ENCODE measurements at regions not wholly inside any gene's neighbourhood (a gene's known extent, or its start where the extent isn't known, plus 50 kb on each side); places are given as distances from the start of the nearest gene placed in this dataset.

DNA sequence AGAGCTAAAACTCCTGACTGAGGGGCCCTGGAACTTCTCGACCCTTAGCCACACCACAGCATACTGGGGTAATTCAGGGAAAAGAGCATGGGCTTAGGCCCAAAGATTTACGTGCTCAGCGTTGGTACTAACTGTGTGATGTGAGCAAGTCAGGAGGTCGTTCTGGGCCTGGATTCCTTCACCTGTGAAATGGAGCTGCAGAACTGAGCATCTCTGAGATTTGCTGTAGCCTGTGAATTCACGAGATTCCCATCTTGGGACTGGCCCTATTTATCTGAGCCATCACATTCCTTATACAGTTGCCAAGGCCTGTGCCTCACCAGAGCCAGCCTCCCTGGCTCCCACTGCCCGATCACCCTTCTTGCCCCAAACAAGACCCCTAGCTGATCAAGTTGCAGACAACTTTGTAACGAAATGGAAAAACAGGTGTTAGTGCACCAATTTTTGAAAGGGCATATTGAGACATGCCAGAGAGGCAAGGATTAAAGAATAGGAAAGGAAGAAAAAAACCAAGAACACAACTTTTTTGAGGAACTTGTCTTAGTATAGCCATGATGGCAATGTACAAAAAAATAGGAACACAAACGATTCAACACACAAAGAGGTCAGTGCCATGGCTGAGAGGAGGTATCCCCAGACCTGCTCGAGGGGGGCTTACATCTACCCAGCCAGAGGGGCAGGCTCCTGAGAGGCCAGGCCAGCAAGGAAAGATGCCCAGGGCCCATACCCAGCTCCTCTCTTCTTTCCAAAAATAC, 323.0 kb upstream of the JARID2 start:
- Mint-ChIP-seq H3K27ac (ENCODE audit: unreplicated experiment) (no peak overlapping the region), H3K4me1 (ENCODE audit: unreplicated experiment) (peaks cover 13% of the 10 kb centered on the region), H3K4me3 (ENCODE audit: unreplicated experiment) (no peak overlapping the region), H3K27me3 (ENCODE audit: unreplicated experiment) (peaks cover 7% of the 10 kb centered on the region), H3K9me3 (ENCODE audit: unreplicated experiment) (no peaks in the 10 kb centered on the region), H3K36me3 (ENCODE audit: unreplicated experiment) (no peaks in the 10 kb centered on the region)
- TF ChIP-seq, protein P1, sequence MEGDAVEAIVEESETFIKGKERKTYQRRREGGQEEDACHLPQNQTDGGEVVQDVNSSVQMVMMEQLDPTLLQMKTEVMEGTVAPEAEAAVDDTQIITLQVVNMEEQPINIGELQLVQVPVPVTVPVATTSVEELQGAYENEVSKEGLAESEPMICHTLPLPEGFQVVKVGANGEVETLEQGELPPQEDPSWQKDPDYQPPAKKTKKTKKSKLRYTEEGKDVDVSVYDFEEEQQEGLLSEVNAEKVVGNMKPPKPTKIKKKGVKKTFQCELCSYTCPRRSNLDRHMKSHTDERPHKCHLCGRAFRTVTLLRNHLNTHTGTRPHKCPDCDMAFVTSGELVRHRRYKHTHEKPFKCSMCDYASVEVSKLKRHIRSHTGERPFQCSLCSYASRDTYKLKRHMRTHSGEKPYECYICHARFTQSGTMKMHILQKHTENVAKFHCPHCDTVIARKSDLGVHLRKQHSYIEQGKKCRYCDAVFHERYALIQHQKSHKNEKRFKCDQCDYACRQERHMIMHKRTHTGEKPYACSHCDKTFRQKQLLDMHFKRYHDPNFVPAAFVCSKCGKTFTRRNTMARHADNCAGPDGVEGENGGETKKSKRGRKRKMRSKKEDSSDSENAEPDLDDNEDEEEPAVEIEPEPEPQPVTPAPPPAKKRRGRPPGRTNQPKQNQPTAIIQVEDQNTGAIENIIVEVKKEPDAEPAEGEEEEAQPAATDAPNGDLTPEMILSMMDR (IDR thresholded peaks at IDR 0.05), result no peak
- DNase-seq (ENCODE audit: extremely low spot score, unreplicated experiment), result no peak

DNA sequence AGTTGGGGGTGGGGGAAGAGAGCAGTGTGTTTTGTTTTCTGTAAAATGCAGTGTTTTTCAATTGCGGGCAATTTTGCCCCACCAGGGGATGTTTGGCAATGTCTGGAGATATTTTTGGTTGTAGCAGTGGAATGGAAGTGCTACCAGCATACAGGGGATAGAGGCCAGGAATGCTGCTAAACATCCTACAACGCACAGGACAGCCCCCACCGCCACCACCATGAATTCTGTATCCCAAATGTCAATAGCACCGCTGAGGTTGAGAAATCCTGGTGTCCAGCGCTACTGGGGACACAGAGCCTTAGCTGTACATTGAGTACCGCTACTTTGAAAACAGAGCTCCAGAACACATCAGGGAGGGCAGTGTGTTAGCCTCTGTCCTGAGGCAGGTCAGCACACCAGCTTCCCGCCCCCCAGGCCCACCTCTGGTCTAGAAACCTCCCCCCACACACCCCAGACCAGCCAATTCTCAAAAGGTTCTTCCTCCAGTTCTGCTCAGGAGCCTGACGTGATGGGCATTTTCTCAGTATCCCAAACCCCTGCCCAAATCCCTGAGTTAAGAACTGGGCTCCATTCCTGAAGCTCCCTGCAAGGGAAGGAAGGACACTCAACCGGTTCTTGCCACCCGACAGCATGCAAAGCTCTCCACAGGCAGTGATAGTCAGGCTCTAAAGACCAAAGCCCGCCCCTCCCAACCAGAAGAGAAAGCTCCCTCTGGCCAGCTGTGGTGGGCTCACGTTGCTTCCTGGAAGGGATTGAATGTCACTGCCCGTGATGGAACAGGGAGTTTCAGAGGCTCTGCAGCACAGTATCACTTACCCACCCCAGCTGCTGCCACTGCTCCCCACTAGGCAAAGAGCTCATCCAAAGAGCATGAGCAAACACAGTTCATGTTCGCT, 321.5 kb upstream of the JARID2 start:
- Mint-ChIP-seq H3K27ac (ENCODE audit: unreplicated experiment) (no peak overlapping the region), H3K4me1 (ENCODE audit: unreplicated experiment) (peaks cover 13% of the 10 kb centered on the region)
- TF ChIP-seq, protein P1 (IDR thresholded peaks at IDR 0.05), result no peak

DNA sequence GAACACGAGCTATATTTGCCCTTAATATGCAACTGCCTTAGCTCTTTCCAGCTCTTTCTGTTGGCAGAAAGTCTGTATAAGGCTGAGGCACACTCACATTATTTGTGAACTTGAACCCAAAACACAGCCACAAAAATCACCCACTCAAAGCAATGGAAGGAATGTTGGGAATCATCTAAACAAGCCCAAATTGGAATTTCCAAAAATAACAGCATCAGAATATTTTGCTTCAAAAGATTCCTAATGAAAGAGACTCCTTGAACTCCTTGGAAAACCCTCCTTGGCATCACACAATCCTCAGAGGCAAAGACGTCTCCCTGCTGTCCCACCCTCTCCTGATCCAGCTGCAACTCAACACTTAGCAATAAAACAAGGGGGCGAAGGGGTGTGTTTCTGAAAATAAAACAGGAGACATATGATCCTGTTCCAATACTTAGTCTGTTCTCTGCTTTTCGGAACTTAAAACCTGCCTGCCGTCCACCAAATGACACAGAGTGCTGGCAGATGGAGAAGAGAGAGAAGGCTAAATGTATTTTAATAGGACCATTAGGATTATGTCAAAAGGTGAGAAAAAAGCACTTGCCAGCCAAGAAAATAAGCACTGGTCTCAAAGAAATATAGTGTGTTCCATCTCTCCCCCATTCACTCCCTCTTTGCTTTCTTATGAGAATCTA, 320.7 kb upstream of the JARID2 start:
- no peak overlapping the region for H3K27ac Mint-ChIP-seq (ENCODE audit: unreplicated experiment)
- DNase-seq (ENCODE audit: extremely low spot score, unreplicated experiment), result no peak
- peaks cover 13% of the 10 kb centered on the region for H3K4me1 Mint-ChIP-seq (ENCODE audit: unreplicated experiment)
- TF ChIP-seq, protein P1 (IDR thresholded peaks at IDR 0.05), result no peak
- peaks cover 7% of the 10 kb centered on the region for H3K27me3 Mint-ChIP-seq (ENCODE audit: unreplicated experiment)
- H3K4me3 Mint-ChIP-seq (ENCODE audit: unreplicated experiment), result no peak overlapping the region
- H3K36me3 Mint-ChIP-seq (ENCODE audit: unreplicated experiment), result no peaks in the 10 kb centered on the region
- H3K9me3 Mint-ChIP-seq (ENCODE audit: unreplicated experiment), result no peaks in the 10 kb centered on the region

More for the DNA sequence above, 321.5 kb upstream of the JARID2 start:
- DNase-seq (ENCODE audit: extremely low spot score, unreplicated experiment), result no peak
- peaks cover 7% of the 10 kb centered on the region for H3K27me3 Mint-ChIP-seq (ENCODE audit: unreplicated experiment)
- no peak overlapping the region for H3K4me3 Mint-ChIP-seq (ENCODE audit: unreplicated experiment)
- no peaks in the 10 kb centered on the region for H3K9me3 Mint-ChIP-seq (ENCODE audit: unreplicated experiment)
- H3K36me3 Mint-ChIP-seq (ENCODE audit: unreplicated experiment), result no peaks in the 10 kb centered on the region

DNA sequence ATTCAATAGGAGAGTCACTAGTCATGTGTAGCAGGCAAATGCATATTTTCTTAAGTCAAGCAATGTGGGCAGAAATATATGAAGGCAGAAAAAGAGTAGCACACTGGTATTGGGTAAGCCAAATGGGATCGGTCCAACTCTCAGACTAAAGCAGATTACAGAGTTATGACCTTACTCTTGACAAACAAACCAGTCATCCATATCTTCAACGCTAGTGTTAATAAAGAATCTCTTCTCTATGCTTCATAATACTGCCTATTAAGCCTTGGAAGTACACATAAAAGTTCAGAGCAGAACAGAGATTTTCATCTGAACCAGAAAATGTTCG, 320.2 kb upstream of the JARID2 start:
- Mint-ChIP-seq H3K27me3 (ENCODE audit: unreplicated experiment) (peaks cover 7% of the 10 kb centered on the region), H3K4me3 (ENCODE audit: unreplicated experiment) (no peak overlapping the region), H3K4me1 (ENCODE audit: unreplicated experiment) (peaks cover 13% of the 10 kb centered on the region), H3K9me3 (ENCODE audit: unreplicated experiment) (no peaks in the 10 kb centered on the region), H3K27ac (ENCODE audit: unreplicated experiment) (no peak overlapping the region), H3K36me3 (ENCODE audit: unreplicated experiment) (no peaks in the 10 kb centered on the region)
- no peak for DNase-seq (ENCODE audit: extremely low spot score, unreplicated experiment)
- TF ChIP-seq, protein P1 (IDR thresholded peaks at IDR 0.05), result no peak

DNA sequence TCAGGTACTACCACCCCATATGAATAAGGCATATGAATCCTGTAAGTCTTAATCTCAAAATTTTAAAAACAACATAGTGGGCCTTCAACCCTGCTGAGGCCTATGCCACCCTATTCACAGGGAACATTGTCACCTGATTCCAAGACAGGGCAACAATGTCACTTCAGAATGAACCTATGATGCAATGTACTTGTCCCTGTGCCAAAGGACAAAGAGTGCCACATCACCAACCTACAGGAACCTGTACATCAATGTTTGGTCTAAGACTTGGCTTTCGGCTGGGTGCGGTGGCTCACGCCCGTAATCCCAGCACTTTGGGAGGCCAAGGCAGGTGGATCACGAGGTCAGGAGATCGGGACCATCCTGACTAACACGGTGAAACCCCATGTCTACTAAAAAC, 318.5 kb upstream of the JARID2 start:
- Mint-ChIP-seq H3K27ac (ENCODE audit: unreplicated experiment) (no peak overlapping the region), H3K27me3 (ENCODE audit: unreplicated experiment) (peaks cover 7% of the 10 kb centered on the region), H3K4me1 (ENCODE audit: unreplicated experiment) (peaks cover 13% of the 10 kb centered on the region), H3K4me3 (ENCODE audit: unreplicated experiment) (no peak overlapping the region), H3K9me3 (ENCODE audit: unreplicated experiment) (no peaks in the 10 kb centered on the region), H3K36me3 (ENCODE audit: unreplicated experiment) (no peaks in the 10 kb centered on the region)
- no peak for DNase-seq (ENCODE audit: extremely low spot score, unreplicated experiment)
- TF ChIP-seq, protein P1 (IDR thresholded peaks at IDR 0.05), result no peak

Data from osteocyte (in vitro differentiated cells).